Pancreas (tissue), 10 donors: ENCODE measurements at regions not wholly inside any gene's neighbourhood (a gene's known extent, or its start where the extent isn't known, plus 50 kb on each side); places are given as distances from the start of the nearest gene placed in this dataset.

Source experiments
- ATAC-seq, 4 donors: fragments of 200-7000 bp; cut with Tn5 transposase; one replicate each; pipeline versions ENCODE4 v1.8.0 to v1.9.1; 2020; ENCODE audit warnings: mild to moderate bottlenecking in 4 of 4, moderate library complexity in 4 of 4
- DNase-seq, 6 donors: peaks; one replicate each; pipeline ENCODE4 v3.0.0-alpha.2; 2020
- FAIRE-seq: peaks from 2 replicates; lab custom pipeline; 2012; peaks lifted over from hg19 to GRCh38; lab: Jason Lieb, UNC
- H3K27ac ChIP-seq, 4 donors: fragments of 200-600 bp; sonication (generic); 1 replicate in 3 of 4; 2 replicates in 1 of 4; pipeline versions ENCODE4 v1.5.0 to v1.8.0; 2020
- H3K27me3 ChIP-seq, 4 donors: fragments of 200-600 bp; one replicate each; pipeline ENCODE4 v1.8.0; 2021
- H3K36me3 ChIP-seq, 3 donors: fragments of 200-600 bp; sonication (generic) in 1 of 3; one replicate each; pipeline versions ENCODE4 v1.5.0 to v1.8.0; 2020 to 2021
- H3K4me1 ChIP-seq, 3 donors: fragments of 200-600 bp; one replicate each; pipeline ENCODE4 v1.8.0; 2021
- H3K4me3 ChIP-seq, 4 donors: fragments of 200-600 bp; sonication (generic) in 2 of 4; one replicate each; pipeline versions ENCODE4 v1.5.0 to v1.8.0; 2020 to 2021
- H3K9me3 ChIP-seq, 4 donors: fragments of 200-600 bp; one replicate each; pipeline ENCODE4 v1.8.0; 2021
- CTCF ChIP-seq, 4 donors: fragments of 200-600 bp; sonication (generic) in 3 of 4; IDR thresholded peaks; one replicate each; pipeline versions ENCODE4 v1.5.0 to v1.8.0; 2021; ENCODE audit warnings: antibody characterized with exemption in 4 of 4
- WGBS, 2 donors: extraction: QIAGEN DNeasy Blood & Tissue Kit; methylation state at CpG; one replicate each; pipeline ENCODE4 v1.1.7; 2013; 5-methylcytosine and 5-hydroxymethylcytosine counted together
- intact Hi-C, 3 donors: fragments of 100-400 bp; cut with DNase I; formaldehyde crosslinking; loops; one replicate each; pipeline versions ENCODE4 v1.11.1 to v1.14.2; 2022
- donor health status: healthy with polysubstance abuse.
- donor health status: DM: no; HTN: no; CAD: no; lungs with moderate emphysema.
- donor health status: DM: no; HTN: no; CAD: no.
- donor health status: control.
- donor health status: control.
- donor health status: Bipolar disorder and iron deficiency.
- donor health status: DM: yes; HTN: yes; CAD: no.
- donor health status: DM: no; HTN: no; CAD: no.
- donor health status: DM: no; HTN: no; CAD: no.
- donor health status: DM: yes; HTN: yes; CAD: no.

GRCh38 chr7:23955600-23956149, 245.7 kb downstream of the STK31 start:
- Histone ChIP-seq H3K36me3 (no peaks in the 10 kb centered on the region), H3K4me1 (no peaks in the 10 kb centered on the region), H3K27me3 (no peaks in the 10 kb centered on the region), H3K4me3 (no peak overlapping the region), H3K9me3 (no peaks in the 10 kb centered on the region), H3K27ac (no peak overlapping the region)
- TF ChIP-seq CTCF (IDR thresholded peaks at IDR 0.05) = no peak
- DNase-seq = no peak
- FAIRE-seq = no peak
- WGBS, 2 donors = 71 to 81% methylated on average over 4 of the region's 4 CpGs
- intact Hi-C loops = no loop called here
- ATAC-seq = no peak

DNA sequence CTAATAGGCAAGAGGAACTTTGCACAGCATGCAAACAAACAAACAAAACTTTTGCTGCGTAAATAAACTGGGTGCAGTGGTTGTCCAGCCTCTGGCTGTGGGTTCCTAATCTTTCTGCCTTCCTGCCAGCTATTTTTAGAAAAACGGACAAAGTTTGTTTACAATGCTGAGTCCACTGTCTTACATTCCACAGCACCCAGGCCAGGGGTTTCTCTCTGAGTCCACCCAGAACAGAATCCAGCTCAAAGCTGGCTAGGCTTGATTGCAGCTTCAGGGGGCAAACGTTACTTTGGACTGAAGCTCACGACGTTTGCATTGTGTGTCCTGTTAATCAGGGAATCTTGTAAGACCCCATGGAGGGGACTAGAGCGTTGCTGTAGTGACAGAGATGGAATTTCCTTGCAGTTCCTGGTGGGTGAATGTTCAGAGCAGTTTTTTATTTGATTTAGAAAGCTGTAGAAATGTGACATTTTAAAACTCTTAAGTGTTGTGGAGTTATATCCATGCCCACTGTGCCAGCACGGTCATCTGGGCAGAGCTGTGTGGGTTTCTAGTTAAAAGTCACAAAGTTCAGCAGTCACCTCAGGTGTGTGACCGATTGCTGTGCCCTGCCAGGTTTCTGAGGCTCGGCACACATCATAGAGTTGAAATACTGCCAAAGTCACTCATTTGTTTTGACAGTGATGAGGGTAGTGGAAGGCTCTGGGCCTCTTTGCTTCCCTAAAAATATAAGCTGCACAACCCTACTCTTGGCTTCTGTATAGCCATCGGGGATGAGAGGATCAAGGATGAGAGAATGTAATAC, 247.0 kb downstream of the STK31 start:
- 18 to 25% methylated on average over 10 of the region's 10 CpGs for WGBS, 2 donors
- TF ChIP-seq CTCF (IDR thresholded peaks at IDR 0.05) = no peak
- intact Hi-C loops = no loop called here
- Histone ChIP-seq H3K27me3 (no peaks in the 10 kb centered on the region), H3K4me3 (no peak overlapping the region), H3K9me3 (no peaks in the 10 kb centered on the region), H3K4me1 (no peaks in the 10 kb centered on the region), H3K27ac (no peak overlapping the region), H3K36me3 (no peaks in the 10 kb centered on the region)
- peak in 2 of 4 donors; percentile 12 to 28 for ATAC-seq
- DNase-seq = no peak
- FAIRE-seq = no peak

DNA sequence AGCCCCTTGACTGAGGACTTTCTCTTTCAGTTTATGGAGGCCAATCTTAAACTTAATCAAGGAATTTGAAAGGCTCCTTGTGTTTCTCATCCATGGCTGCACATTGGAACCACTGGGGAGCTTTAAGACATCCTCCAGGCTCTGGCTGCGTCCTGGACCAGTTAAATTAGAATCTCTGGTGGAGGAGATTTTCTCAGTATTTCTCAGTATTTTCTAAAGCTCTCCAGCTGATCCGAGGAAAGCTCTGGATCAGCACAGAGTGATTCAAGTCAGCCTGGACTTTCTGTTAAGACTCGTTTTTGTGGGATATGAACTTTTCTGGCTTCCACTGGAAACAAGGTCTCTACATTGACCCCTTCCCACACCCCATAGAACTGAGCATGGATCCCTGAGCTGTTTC, 249.8 kb downstream of the STK31 start:
- FAIRE-seq (no peak), DNase-seq (no peak), ATAC-seq (no peak)
- H3K27me3 ChIP-seq = no peaks in the 10 kb centered on the region
- H3K4me1 ChIP-seq = no peaks in the 10 kb centered on the region
- H3K4me3 ChIP-seq = no peak overlapping the region
- 56 to 59% methylated on average over 3 of the region's 3 CpGs for WGBS, 2 donors
- H3K9me3 ChIP-seq = no peaks in the 10 kb centered on the region
- intact Hi-C loops = no loop called here
- H3K27ac ChIP-seq = no peak overlapping the region
- no peaks in the 10 kb centered on the region for H3K36me3 ChIP-seq
- TF ChIP-seq CTCF (IDR thresholded peaks at IDR 0.05) = no peak

DNA sequence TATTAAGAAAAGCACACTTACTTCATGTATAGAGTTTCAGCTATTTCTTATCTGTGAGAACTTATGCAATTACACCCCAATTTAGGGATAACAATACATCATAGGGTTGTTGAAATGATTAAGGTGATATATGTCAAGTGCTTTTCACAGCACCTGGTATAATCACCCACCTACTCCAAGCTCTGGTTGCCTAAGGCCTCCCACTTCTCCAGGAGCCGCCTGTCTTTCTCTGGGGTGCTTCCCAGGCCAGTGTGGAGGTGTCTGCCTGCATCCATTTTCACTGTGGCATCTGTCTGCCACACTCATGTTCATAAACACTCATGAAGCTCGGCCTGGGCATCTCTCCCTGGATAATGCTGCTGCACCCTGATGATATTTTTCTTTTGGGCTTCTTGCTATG, 250.3 kb downstream of the STK31 start:
- DNase-seq (no peak), ATAC-seq (no peak), FAIRE-seq (no peak)
- H3K4me3 ChIP-seq = no peak overlapping the region
- 66 to 78% methylated on average over 2 of the region's 2 CpGs for WGBS, 2 donors
- no peak for TF ChIP-seq CTCF (IDR thresholded peaks at IDR 0.05)
- intact Hi-C loops = no loop called here
- H3K36me3 ChIP-seq = no peaks in the 10 kb centered on the region
- H3K27me3 ChIP-seq = no peaks in the 10 kb centered on the region
- no peaks in the 10 kb centered on the region for H3K4me1 ChIP-seq
- H3K27ac ChIP-seq = no peak overlapping the region
- no peaks in the 10 kb centered on the region for H3K9me3 ChIP-seq
